Liver (tissue), 8 donors: ENCODE measurements at regions not wholly inside any gene's neighbourhood (a gene's known extent, or its start where the extent isn't known, plus 50 kb on each side); places are given as distances from the start of the nearest gene placed in this dataset.

ENCODE experiments used
- DNase-seq: peaks from one replicate; pipeline ENCODE4 v3.0.0-alpha.2; 2017; ENCODE audit warnings: low spot score
- H3K27ac ChIP-seq, 2 donors: one replicate each; pipeline ENCODE4 v1.7.0; 2013; ENCODE audit warnings: inconsistent platforms in 2 of 2, low read length in 2 of 2, control low read depth in 1 of 2, low read depth in 1 of 2, mild to moderate bottlenecking in 1 of 2
- H3K27me3 ChIP-seq, 4 donors: one replicate each; pipeline versions ENCODE4 v1.6.1 to v1.7.0; 2013; ENCODE audit warnings: low read length in 3 of 4, inconsistent platforms in 1 of 4, mild to moderate bottlenecking in 1 of 4, moderate library complexity in 1 of 4; ENCODE audit not compliant: control insufficient read depth in 4 of 4, insufficient read depth in 4 of 4
- H3K36me3 ChIP-seq, 4 donors: one replicate each; pipeline versions ENCODE4 v1.6.1 to v1.7.0; 2013; ENCODE audit warnings: low read length in 3 of 4, mild to moderate bottlenecking in 3 of 4, low read depth in 1 of 4, moderate library complexity in 1 of 4; ENCODE audit not compliant: control insufficient read depth in 4 of 4, insufficient read depth in 3 of 4
- H3K4me1 ChIP-seq, 4 donors: one replicate each; pipeline versions ENCODE4 v1.6.1 to v1.7.0; 2013; ENCODE audit warnings: low read length in 3 of 4, mild to moderate bottlenecking in 3 of 4, moderate library complexity in 1 of 4; ENCODE audit not compliant: control insufficient read depth in 4 of 4, insufficient read depth in 4 of 4
- H3K4me3 ChIP-seq, 3 donors: one replicate each; pipeline versions ENCODE4 v1.6.1 to v1.7.0; 2013; ENCODE audit warnings: low read length in 3 of 3, control low read depth in 1 of 3, low read depth in 1 of 3, mild to moderate bottlenecking in 1 of 3
- H3K9ac ChIP-seq, 2 donors: one replicate each; pipeline ENCODE4 v1.7.0; 2013; ENCODE audit warnings: low read length in 2 of 2, mild to moderate bottlenecking in 2 of 2, moderate library complexity in 2 of 2, control low read depth in 1 of 2, low read depth in 1 of 2
- H3K9me3 ChIP-seq, 4 donors: one replicate each; pipeline versions ENCODE4 v1.6.1 to v1.7.0; 2013; ENCODE audit warnings: low read length in 3 of 4; ENCODE audit not compliant: control insufficient read depth in 4 of 4
- ATF3 ChIP-seq: IDR thresholded peaks from 2 replicates; pipeline ENCODE4 v1.6.1; 2016; ENCODE audit warnings: antibody characterized with exemption
- EGR1 ChIP-seq, 2 donors: IDR thresholded peaks; 2 replicates each; pipeline ENCODE4 v1.6.1; 2016 to 2018; ENCODE audit warnings: antibody characterized with exemption in 2 of 2, low read depth in 2 of 2
- FOXA1 ChIP-seq: IDR thresholded peaks from 2 replicates; pipeline ENCODE4 v1.6.1; 2016; ENCODE audit warnings: antibody characterized with exemption
- GABPA ChIP-seq, 2 donors: IDR thresholded peaks in 1 of 2; conservative IDR thresholded peaks in 1 of 2; 2 replicates each; pipeline ENCODE4 v1.6.1; 2016; ENCODE audit warnings: antibody characterized with exemption in 2 of 2, mild to moderate bottlenecking in 1 of 2, moderate library complexity in 1 of 2
- HNF4A ChIP-seq, 2 donors: conservative IDR thresholded peaks; 2 replicates each; pipeline ENCODE4 v1.6.1; 2016; ENCODE audit warnings: antibody characterized with exemption in 2 of 2, mild to moderate bottlenecking in 2 of 2
- RAD21 ChIP-seq, 2 donors: IDR thresholded peaks; 2 replicates each; pipeline ENCODE4 v1.6.1; 2016; ENCODE audit warnings: antibody characterized with exemption in 2 of 2, mild to moderate bottlenecking in 2 of 2
- RXRA ChIP-seq, 2 donors: IDR thresholded peaks; 2 replicates each; pipeline ENCODE4 v1.6.1; 2017 to 2018; ENCODE audit warnings: antibody characterized with exemption in 2 of 2, mild to moderate bottlenecking in 1 of 2
- YY1 ChIP-seq: IDR thresholded peaks from 2 replicates; pipeline ENCODE4 v1.6.1; 2016; ENCODE audit warnings: antibody characterized with exemption, mild to moderate bottlenecking
- WGBS: extraction: QIAGEN DNeasy Blood & Tissue Kit; methylation state at CpG from one replicate; pipeline ENCODE4 v1.1.7; 2013; 5-methylcytosine and 5-hydroxymethylcytosine counted together
- TF ChIP-seq, protein P1 (sequence below): IDR thresholded peaks from 2 replicates; pipeline ENCODE4 v1.6.1; 2016; ENCODE audit warnings: antibody characterized with exemption
- TF ChIP-seq, protein P2 (sequence below): IDR thresholded peaks from 2 replicates; pipeline ENCODE4 v1.6.1; 2016; ENCODE audit warnings: antibody characterized with exemption
- TF ChIP-seq, protein P3 (sequence below): IDR thresholded peaks from 2 replicates; pipeline ENCODE4 v1.6.1; 2016; ENCODE audit warnings: antibody characterized with exemption, mild to moderate bottlenecking
- TF ChIP-seq, protein P4 (sequence below): fragments of 150-350 bp; IDR thresholded peaks from 2 replicates; pipeline ENCODE4 v1.5.1; 2017; ENCODE audit warnings: improper control_type of control experiment, low read depth, low read length; ENCODE audit not compliant: missing input control
- donor health status: healthy.
- donor health status: healthy.
- donor health status: healthy.
- donor health status: healthy.
- donor health status: healthy.

GRCh38 chr2:146677280-146677679, 1167.5 kb upstream of the ACVR2A start (continued):
- TF ChIP-seq, protein P1, sequence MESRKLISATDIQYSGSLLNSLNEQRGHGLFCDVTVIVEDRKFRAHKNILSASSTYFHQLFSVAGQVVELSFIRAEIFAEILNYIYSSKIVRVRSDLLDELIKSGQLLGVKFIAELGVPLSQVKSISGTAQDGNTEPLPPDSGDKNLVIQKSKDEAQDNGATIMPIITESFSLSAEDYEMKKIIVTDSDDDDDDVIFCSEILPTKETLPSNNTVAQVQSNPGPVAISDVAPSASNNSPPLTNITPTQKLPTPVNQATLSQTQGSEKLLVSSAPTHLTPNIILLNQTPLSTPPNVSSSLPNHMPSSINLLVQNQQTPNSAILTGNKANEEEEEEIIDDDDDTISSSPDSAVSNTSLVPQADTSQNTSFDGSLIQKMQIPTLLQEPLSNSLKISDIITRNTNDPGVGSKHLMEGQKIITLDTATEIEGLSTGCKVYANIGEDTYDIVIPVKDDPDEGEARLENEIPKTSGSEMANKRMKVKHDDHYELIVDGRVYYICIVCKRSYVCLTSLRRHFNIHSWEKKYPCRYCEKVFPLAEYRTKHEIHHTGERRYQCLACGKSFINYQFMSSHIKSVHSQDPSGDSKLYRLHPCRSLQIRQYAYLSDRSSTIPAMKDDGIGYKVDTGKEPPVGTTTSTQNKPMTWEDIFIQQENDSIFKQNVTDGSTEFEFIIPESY: no peak
- TF ChIP-seq YY1: no peak
- TF ChIP-seq FOXA1: no peak
- TF ChIP-seq, protein P2, sequence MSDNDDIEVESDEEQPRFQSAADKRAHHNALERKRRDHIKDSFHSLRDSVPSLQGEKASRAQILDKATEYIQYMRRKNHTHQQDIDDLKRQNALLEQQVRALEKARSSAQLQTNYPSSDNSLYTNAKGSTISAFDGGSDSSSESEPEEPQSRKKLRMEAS: no peak
- TF ChIP-seq RAD21 (IDR thresholded peaks at IDR 0.05): no peak
- no peak for TF ChIP-seq ATF3
- TF ChIP-seq HNF4A (conservative IDR thresholded peaks at IDR 0.05): no peak

- Histone ChIP-seq H3K9me3 (no peaks in the 10 kb centered on the region), H3K36me3 (no peaks in the 10 kb centered on the region), H3K4me1 (no peaks in the 10 kb centered on the region), H3K9ac (no peak overlapping the region), H3K27me3 (no peaks in the 10 kb centered on the region), H3K27ac (no peak overlapping the region), H3K4me3 (no peak overlapping the region)
- WGBS: 76% methylated on average over 3 of the region's 3 CpGs
- no peak for DNase-seq
- TF ChIP-seq GABPA (IDR thresholded peaks at IDR 0.05 in 1 of 2, conservative IDR thresholded peaks at IDR 0.05 in 1 of 2) (no peak), ATF3 (no peak), FOXA1 (no peak), EGR1 (IDR thresholded peaks at IDR 0.05; ENCODE audit: low read depth in 2 of 2) (no peak)
- TF ChIP-seq, protein P3, sequence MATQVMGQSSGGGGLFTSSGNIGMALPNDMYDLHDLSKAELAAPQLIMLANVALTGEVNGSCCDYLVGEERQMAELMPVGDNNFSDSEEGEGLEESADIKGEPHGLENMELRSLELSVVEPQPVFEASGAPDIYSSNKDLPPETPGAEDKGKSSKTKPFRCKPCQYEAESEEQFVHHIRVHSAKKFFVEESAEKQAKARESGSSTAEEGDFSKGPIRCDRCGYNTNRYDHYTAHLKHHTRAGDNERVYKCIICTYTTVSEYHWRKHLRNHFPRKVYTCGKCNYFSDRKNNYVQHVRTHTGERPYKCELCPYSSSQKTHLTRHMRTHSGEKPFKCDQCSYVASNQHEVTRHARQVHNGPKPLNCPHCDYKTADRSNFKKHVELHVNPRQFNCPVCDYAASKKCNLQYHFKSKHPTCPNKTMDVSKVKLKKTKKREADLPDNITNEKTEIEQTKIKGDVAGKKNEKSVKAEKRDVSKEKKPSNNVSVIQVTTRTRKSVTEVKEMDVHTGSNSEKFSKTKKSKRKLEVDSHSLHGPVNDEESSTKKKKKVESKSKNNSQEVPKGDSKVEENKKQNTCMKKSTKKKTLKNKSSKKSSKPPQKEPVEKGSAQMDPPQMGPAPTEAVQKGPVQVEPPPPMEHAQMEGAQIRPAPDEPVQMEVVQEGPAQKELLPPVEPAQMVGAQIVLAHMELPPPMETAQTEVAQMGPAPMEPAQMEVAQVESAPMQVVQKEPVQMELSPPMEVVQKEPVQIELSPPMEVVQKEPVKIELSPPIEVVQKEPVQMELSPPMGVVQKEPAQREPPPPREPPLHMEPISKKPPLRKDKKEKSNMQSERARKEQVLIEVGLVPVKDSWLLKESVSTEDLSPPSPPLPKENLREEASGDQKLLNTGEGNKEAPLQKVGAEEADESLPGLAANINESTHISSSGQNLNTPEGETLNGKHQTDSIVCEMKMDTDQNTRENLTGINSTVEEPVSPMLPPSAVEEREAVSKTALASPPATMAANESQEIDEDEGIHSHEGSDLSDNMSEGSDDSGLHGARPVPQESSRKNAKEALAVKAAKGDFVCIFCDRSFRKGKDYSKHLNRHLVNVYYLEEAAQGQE: no peak
- TF ChIP-seq, protein P1: no peak
These were observed 1175.1 kb upstream of the ACVR2A start for GRCh38 chr2:146669735-146670134.

GRCh38 chr2:146666340-146666739, 1178.5 kb upstream of the ACVR2A start:
- no peaks in the 10 kb centered on the region for H3K9me3 ChIP-seq
- WGBS: 88% methylated on average over 1 of the region's 1 CpG

More at GRCh38 chr2:146666340-146666739, 1178.5 kb upstream of the ACVR2A start:
- TF ChIP-seq EGR1 (IDR thresholded peaks at IDR 0.05; ENCODE audit: low read depth in 2 of 2) (no peak), RXRA (IDR thresholded peaks at IDR 0.05) (no peak)
- TF ChIP-seq, protein P2: no peak
- TF ChIP-seq, protein P4, sequence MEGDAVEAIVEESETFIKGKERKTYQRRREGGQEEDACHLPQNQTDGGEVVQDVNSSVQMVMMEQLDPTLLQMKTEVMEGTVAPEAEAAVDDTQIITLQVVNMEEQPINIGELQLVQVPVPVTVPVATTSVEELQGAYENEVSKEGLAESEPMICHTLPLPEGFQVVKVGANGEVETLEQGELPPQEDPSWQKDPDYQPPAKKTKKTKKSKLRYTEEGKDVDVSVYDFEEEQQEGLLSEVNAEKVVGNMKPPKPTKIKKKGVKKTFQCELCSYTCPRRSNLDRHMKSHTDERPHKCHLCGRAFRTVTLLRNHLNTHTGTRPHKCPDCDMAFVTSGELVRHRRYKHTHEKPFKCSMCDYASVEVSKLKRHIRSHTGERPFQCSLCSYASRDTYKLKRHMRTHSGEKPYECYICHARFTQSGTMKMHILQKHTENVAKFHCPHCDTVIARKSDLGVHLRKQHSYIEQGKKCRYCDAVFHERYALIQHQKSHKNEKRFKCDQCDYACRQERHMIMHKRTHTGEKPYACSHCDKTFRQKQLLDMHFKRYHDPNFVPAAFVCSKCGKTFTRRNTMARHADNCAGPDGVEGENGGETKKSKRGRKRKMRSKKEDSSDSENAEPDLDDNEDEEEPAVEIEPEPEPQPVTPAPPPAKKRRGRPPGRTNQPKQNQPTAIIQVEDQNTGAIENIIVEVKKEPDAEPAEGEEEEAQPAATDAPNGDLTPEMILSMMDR: no peak
- H3K4me3 ChIP-seq: no peak overlapping the region
- no peaks in the 10 kb centered on the region for H3K36me3 ChIP-seq
- H3K9ac ChIP-seq: no peak overlapping the region
- H3K4me1 ChIP-seq: no peaks in the 10 kb centered on the region
- no peak for DNase-seq
- H3K27me3 ChIP-seq: peaks cover 0 to 4% (median 0%) of the 10 kb centered on the region in 4 donors
- no peak overlapping the region for H3K27ac ChIP-seq
